ENCODE measurements at regions not wholly inside any gene's neighbourhood (a gene's known extent, or its start where the extent isn't known, plus 50 kb on each side); places are given as distances from the start of the nearest gene placed in this dataset.

DNA sequence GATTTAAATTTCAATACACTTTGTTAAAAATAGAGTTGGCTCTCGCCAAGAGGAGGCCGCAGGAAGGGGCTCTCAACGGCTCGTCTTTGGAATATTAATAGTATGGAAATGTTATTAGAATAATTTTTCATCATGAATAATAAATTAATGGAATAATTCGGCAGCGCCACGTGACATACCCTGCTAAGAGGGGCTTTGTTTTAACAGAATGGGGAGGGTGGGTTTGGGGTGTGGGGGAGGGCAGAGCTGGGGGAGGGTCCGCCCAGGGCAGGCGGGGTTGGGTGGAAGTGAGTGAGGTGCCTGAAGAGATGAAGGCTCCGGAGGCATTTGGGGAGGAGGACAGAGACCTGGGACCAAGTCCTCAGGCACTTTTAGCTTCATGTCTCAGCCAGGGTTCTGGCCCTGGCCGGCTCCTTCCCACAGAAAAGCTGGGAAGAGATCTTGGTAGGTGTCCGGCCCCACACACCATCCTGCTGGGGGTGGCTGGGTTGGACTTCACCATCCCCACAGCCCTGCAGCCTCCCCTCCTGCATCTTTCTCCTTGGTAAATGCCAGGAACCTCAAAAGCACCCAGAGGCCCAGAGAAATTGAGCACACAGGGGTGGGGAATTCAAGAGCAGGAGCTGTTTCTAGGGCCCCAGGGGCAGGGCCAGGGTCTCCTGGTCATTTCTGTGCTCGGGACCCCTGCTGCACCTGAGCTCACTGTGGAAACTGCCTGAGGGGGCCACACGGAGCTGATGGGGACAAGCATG is 93.6 kb upstream of the BHLHE23 start:
- no peak for TF ChIP-seq CREB1 (IDR thresholded peaks at IDR 0.05; ENCODE audit: low read depth)
- no peak for TF ChIP-seq TAF1 (IDR thresholded peaks at IDR 0.05; ENCODE audit: low read depth)
- no peak for TF ChIP-seq EP300 (IDR thresholded peaks at IDR 0.05; ENCODE audit: borderline replicate concordance)

DNA sequence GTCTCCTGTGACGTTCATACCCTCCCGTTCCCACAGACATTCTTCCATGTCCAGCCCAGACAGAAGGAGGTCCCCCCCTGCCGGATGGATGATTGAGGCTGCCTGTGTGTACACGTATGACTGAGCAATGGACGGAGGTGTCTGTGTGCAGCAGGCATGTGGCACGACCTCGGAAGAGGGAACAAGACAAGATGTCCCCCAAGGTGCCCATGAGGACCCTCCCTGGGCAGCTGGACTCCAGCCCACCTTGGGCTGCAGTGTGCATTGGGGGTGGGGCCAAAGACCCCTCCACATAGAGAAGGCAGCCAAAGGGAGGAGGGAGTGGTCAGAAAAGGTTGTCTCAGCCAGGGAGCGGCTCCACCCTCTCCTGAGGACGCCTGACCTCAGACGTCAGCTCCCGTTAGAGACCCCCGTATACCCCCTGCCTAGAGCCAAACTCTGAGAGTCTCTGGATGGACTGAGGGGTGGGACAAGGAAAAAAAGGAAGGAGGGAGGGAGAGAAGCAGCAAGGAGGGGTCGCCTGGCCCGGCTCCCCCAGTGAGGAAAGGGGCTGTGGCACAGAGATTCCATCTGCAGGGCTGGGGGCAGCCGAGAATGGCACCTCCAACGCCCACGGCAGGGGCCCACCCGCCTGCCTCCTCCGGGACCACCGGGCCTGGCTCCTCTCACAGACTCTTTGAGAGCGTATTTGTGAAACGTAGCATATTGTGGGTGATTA is 92.9 kb upstream of the BHLHE23 start:
- TF ChIP-seq TAF1 (IDR thresholded peaks at IDR 0.05; ENCODE audit: low read depth): no peak
- TF ChIP-seq ZBTB7A (IDR thresholded peaks at IDR 0.05; ENCODE audit: low read depth): no peak
- TF ChIP-seq NFIC (IDR thresholded peaks at IDR 0.05): no peak
- TF ChIP-seq, protein P1, sequence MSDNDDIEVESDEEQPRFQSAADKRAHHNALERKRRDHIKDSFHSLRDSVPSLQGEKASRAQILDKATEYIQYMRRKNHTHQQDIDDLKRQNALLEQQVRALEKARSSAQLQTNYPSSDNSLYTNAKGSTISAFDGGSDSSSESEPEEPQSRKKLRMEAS (IDR thresholded peaks at IDR 0.05): no peak
- TF ChIP-seq CEBPB (IDR thresholded peaks at IDR 0.05): no peak
- no peak for TF ChIP-seq FOXM1 (IDR thresholded peaks at IDR 0.05; ENCODE audit: borderline replicate concordance, low read depth)
- no peak for TF ChIP-seq EGR1 (IDR thresholded peaks at IDR 0.05)
- TF ChIP-seq TCF12 (IDR thresholded peaks at IDR 0.05; ENCODE audit: low read depth): no peak
- TF ChIP-seq, protein P2, sequence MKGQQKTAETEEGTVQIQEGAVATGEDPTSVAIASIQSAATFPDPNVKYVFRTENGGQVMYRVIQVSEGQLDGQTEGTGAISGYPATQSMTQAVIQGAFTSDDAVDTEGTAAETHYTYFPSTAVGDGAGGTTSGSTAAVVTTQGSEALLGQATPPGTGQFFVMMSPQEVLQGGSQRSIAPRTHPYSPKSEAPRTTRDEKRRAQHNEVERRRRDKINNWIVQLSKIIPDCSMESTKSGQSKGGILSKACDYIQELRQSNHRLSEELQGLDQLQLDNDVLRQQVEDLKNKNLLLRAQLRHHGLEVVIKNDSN (IDR thresholded peaks at IDR 0.05): no peak
- TF ChIP-seq TEAD4 (IDR thresholded peaks at IDR 0.05): no peak
- no peak for TF ChIP-seq CREB1 (IDR thresholded peaks at IDR 0.05; ENCODE audit: low read depth)
- TF ChIP-seq, protein P3, sequence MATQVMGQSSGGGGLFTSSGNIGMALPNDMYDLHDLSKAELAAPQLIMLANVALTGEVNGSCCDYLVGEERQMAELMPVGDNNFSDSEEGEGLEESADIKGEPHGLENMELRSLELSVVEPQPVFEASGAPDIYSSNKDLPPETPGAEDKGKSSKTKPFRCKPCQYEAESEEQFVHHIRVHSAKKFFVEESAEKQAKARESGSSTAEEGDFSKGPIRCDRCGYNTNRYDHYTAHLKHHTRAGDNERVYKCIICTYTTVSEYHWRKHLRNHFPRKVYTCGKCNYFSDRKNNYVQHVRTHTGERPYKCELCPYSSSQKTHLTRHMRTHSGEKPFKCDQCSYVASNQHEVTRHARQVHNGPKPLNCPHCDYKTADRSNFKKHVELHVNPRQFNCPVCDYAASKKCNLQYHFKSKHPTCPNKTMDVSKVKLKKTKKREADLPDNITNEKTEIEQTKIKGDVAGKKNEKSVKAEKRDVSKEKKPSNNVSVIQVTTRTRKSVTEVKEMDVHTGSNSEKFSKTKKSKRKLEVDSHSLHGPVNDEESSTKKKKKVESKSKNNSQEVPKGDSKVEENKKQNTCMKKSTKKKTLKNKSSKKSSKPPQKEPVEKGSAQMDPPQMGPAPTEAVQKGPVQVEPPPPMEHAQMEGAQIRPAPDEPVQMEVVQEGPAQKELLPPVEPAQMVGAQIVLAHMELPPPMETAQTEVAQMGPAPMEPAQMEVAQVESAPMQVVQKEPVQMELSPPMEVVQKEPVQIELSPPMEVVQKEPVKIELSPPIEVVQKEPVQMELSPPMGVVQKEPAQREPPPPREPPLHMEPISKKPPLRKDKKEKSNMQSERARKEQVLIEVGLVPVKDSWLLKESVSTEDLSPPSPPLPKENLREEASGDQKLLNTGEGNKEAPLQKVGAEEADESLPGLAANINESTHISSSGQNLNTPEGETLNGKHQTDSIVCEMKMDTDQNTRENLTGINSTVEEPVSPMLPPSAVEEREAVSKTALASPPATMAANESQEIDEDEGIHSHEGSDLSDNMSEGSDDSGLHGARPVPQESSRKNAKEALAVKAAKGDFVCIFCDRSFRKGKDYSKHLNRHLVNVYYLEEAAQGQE (IDR thresholded peaks at IDR 0.05; ENCODE audit: low read depth): no peak
- no peak for TF ChIP-seq EP300 (IDR thresholded peaks at IDR 0.05; ENCODE audit: borderline replicate concordance)
- no peak for TF ChIP-seq RAD21 (IDR thresholded peaks at IDR 0.05; ENCODE audit: low read depth)

DNA sequence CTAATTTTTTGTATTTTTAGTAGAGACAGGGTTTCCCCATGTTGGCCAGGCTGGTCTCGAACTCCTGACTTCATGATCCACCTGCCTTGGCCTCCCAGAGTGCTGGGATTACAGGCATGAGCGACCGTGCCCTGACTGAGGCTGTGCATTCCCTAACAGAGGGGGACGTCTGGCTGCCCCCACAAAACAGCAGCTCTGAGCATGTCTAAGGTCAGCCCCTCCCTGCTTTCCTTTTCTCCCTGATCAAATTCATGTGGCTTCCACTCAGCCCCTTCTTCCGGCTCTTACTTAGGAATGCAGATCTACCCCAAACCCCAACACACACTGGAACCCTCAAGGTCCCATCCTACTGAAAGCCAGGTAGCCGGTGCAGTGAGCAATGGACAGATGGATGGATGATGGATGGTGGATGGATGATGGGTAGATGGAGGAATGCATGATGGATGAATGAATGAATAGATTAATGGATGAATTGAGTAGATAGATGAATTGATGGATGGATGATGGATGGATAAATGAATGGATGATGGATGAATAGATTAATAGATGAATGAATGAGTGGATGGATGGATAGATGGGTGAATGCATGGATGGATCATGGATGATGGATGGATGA is 91.5 kb upstream of the BHLHE23 start:
- TF ChIP-seq CREB1 (IDR thresholded peaks at IDR 0.05; ENCODE audit: low read depth) (no peak), EP300 (IDR thresholded peaks at IDR 0.05; ENCODE audit: borderline replicate concordance) (no peak), RAD21 (IDR thresholded peaks at IDR 0.05; ENCODE audit: low read depth) (no peak), ZBTB7A (IDR thresholded peaks at IDR 0.05; ENCODE audit: low read depth) (no peak), NFIC (IDR thresholded peaks at IDR 0.05) (no peak), FOXM1 (IDR thresholded peaks at IDR 0.05; ENCODE audit: borderline replicate concordance, low read depth) (no peak), TEAD4 (IDR thresholded peaks at IDR 0.05) (no peak)
- TF ChIP-seq, protein P3 (IDR thresholded peaks at IDR 0.05; ENCODE audit: low read depth): no peak
- TF ChIP-seq, protein P1 (IDR thresholded peaks at IDR 0.05): no peak

DNA sequence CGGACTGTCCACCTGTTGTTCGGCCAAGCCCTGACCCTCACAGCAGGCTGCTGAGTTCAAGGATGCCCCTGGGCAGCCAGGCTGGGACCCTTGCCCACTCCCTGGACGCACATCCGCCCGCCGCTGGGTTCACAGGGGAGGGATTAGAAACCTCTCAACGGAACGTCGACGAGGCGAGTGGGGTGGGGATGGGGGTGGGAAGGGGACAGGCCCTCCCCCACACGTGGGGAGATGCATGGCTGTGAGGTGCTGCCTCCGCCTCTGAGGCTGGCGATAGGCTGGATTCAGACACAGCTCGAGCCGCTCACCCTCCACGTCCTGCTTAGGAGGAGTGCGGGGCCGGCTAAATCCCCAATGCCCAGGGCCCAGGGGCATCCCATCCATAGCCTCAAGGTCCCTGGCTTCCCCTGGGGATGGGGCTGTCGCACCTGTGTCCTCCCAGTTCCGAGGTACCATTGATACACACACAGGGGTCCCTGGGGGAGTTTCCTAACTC is 90.6 kb upstream of the BHLHE23 start:
- TF ChIP-seq TAF1 (IDR thresholded peaks at IDR 0.05; ENCODE audit: low read depth) (no peak), TCF12 (IDR thresholded peaks at IDR 0.05; ENCODE audit: low read depth) (no peak), CREB1 (IDR thresholded peaks at IDR 0.05; ENCODE audit: low read depth) (no peak), EP300 (IDR thresholded peaks at IDR 0.05; ENCODE audit: borderline replicate concordance) (no peak), NFIC (IDR thresholded peaks at IDR 0.05) (no peak), YY1 (IDR thresholded peaks at IDR 0.05; ENCODE audit: low read depth) (no peak), RAD21 (IDR thresholded peaks at IDR 0.05; ENCODE audit: low read depth) (no peak), EGR1 (IDR thresholded peaks at IDR 0.05) (no peak), CEBPB (IDR thresholded peaks at IDR 0.05) (no peak), TEAD4 (IDR thresholded peaks at IDR 0.05) (no peak), FOXM1 (IDR thresholded peaks at IDR 0.05; ENCODE audit: borderline replicate concordance, low read depth) (no peak), ZBTB7A (IDR thresholded peaks at IDR 0.05; ENCODE audit: low read depth) (no peak)
- TF ChIP-seq, protein P2 (IDR thresholded peaks at IDR 0.05): no peak
- TF ChIP-seq, protein P1 (IDR thresholded peaks at IDR 0.05): no peak
- TF ChIP-seq, protein P3 (IDR thresholded peaks at IDR 0.05; ENCODE audit: low read depth): no peak
